Activated CD8-positive, alpha-beta memory T cell treated with anti-CD3 and anti-CD28 coated beads for 36 hours (primary cell): ENCODE measurements at regions not wholly inside any gene's neighbourhood (a gene's known extent, or its start where the extent isn't known, plus 50 kb on each side); places are given as distances from the start of the nearest gene placed in this dataset.
"Not testable (repeated sequence)": the region's sequence is repeated elsewhere in the genome, so short reads cannot be mapped to it uniquely, and the experiment has no call there.

Experiments
- CTCF ChIA-PET: fragments of 350-600 bp; sonication (Branson Sonifier 250); formaldehyde crosslinking; loops from one replicate; lab custom pipeline; 2021; ENCODE audit warnings: antibody characterized with exemption; lab: Charles Lee
- POLR2A ChIA-PET: fragments of 350-600 bp; sonication (Branson Sonifier 250); formaldehyde crosslinking; loops from one replicate; lab custom pipeline; 2021; ENCODE audit warnings: antibody characterized with exemption; lab: Charles Lee

DNA sequence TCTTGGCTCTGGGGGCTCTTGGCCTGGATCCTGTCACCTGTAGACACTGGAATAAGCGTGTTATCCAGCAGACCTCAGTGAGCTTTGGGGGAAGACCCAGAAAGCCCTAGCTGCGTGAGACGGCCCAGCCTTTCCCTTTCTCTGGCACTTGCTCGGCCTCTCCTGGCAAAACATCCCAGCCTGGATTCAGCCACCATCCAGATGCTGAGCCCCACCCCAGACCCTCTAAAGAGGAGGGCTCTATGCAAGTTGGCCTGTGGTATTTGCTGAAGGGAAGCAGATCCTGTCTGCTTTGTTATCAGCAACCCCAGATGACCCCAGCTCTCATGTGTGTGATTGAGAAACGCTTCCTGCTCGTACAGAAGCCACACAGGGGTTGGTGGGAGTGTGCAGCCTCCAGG, 267.2 kb downstream of the FAM43A start:
- POLR2A ChIA-PET, result no interaction called here

DNA sequence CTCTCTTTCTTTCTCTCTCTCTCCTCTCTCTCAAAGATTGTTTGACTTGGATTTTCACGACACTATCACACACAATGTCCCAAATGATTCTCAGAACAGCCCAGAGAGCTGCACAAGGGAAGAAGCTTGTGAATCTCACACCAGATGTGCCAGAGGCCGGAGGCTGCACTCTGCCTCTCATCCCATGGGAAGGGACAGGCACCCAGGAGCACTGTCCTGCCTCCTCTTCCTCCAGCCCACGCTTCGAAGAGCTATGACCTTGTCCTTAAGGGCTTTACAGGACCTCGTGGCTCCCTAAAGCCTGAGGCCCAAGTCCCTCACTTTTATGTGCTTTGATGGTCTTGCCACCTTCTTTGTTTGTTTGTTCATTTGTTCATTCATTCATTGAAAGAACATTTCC, 267.6 kb downstream of the FAM43A start:
- CTCF ChIA-PET, result no interaction called here

More for the DNA sequence above, 267.2 kb downstream of the FAM43A start:
- CTCF ChIA-PET, result no interaction called here

DNA sequence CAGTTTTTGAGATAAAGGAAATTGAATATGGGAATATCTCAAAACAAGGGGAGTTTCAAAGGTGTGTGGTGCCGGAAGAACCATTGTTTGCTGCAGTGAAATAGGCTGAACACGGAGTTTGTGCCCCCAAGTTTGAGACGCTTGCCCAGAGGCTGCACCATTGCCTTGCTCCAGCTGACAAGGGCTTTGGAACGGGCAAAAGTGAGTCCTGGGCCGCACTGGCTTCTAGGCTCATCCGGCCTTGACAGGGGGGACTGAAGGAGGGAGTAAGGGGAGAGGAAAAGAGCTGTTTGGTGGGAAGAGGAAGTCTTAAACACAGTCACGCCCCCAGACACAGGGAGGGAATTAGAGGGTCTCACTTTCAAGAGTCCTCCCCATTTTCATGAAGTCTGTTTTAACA, 269.9 kb downstream of the FAM43A start:
- CTCF ChIA-PET, result no interaction called here
- POLR2A ChIA-PET, result no interaction called here

More for the DNA sequence above, 267.6 kb downstream of the FAM43A start:
- POLR2A ChIA-PET, result no interaction called here

DNA sequence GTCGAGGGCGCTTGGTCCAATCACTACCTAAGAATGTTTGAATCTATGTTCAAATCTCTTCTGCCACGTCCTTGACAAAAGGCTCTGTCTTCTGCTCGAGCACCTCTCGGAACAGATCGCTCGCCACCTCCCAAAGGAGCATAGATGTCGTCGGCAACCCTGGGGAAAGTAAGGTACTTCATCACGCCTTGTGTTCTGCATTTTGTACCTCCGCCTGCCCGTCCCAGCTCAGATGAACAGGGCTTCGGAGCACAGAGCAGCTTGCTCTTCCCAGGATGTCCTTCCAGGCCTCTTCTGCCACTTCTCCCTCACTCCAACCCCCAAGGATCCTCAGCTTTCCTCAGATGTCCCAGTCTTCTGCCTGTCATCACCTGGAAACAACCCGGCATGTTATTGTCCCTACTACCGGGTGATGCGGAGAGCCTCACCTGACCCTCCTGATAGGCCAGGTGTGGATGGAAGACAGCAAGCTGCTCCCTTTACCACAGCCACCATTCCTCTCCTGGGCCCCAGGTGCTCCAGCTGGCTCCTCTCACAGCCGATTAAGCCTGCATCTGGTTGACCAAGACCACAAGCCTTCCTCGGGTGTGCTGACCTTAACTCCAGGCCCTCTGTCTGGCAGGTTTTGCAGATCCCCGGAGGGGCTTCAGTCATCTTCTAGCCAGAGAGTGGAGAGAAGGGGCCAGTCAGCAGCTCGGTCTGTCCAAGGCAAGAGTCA, 270.5 kb downstream of the FAM43A start:
- ChIA-PET POLR2A (no interaction called here), CTCF (interaction anchor here (1.3 kb wide), 1 partner anchor 9 kb away, joined by 3 read pairs; no protein-coding TSS in a partner anchor)

DNA sequence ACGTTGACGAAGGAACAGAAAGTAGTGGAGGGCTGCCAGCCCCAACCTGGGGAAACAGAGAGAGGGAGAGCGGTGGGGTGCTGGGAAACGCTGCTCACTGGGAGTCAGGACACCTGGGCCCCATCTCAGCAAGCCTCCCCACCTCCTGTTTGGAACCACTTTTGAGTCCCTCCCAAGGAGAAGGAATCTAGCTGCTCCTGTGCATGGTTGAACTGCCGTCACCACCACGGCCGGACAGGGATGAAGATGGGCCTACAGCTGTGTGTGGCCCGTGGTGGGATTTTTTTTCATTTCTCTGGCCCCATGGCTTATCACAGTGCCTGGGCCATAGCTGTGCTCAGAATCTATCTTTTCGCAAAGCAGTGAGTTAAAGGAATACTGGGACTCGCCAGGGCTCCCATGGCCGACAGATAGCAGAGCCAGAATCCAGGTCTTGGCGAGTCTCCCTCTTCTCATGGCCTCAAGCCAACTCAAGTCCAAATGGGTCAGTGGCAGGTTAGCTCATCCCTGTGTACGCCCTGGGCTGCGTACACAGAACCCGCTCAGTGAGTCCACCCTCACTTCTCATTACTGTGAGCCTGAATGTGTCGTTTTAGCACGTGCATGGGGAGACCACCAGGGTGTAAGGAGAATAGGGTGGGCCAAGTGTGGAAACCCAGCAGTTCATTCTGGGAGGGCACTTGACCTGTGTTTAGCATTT, 271.2 kb downstream of the FAM43A start:
- ChIA-PET CTCF (interaction anchor here (1.3 kb wide), 1 partner anchor 10 kb away, joined by 3 read pairs; no protein-coding TSS in a partner anchor), POLR2A (no interaction called here)

DNA sequence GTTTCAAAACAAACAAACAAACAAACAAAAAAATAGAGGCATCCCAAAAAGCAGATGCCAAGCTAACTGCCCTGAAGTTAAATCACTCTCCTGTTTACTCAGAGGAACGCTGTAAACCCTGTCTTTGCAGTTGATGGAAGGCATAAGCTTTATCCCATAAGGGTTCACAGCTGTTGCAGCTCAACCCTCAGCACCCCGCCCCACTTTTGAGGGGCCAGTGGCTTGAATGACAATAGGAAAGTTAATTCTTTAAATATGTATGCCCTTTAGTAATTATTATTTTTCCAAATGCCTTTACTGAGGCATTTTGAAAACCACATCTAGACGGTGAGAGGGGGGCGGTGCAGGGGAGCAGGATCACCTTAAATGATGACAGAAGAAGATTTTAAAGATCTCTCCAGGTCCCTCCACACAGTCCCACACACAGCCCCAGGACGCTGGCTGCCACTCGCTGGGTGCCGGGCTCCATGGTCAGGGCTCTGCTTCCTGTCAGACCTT, 272.1 kb downstream of the FAM43A start:
- ChIA-PET CTCF (interaction anchor here (0.5 to 1.3 kb wide), 2 partner anchors 10 kb away, joined by 3 read pairs; no protein-coding TSS in a partner anchor), POLR2A (no interaction called here)

DNA sequence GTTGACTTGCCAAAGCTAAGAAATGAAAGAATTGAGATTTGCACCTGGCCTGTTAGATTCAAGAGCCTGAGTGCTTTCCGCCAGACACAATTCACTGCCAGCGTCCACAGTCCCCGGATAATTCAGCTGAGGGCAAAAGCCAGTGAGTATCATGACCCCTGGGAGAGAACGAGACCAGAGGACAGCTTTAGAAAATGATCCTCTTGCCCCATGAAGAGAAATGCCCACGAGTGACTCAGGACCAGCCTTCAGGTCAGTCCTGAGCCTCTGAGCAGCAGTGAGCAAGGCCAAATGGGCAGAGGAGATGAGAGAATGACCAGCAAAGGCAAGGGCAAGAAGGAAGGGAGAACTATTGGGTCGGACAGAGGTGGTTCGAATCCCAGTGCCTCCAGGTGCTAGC, 273.5 kb downstream of the FAM43A start:
- POLR2A ChIA-PET, result no interaction called here

DNA sequence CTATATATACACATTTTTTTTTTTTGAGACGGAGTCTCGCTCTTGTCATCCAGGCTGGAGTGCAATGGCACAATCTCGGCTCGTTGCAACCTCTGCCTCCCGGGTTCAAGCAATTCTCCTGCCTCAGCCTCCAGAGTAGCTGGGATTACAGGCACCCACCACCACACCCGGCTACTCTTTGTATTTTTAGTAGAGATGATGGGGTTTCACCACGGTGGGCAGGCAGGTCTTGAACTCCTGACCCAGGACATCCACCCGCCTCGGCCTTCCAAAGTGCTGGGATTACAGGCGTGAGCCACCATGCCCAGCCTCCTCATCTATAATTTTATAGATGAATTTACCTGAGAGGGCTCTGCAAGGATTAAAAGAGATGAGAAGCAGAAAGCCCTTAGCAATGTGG, 274.0 kb downstream of the FAM43A start:
- CTCF ChIA-PET, POLR2A ChIA-PET: not testable (repeated sequence)

More for the DNA sequence above, 273.5 kb downstream of the FAM43A start:
- CTCF ChIA-PET, result no interaction called here

DNA sequence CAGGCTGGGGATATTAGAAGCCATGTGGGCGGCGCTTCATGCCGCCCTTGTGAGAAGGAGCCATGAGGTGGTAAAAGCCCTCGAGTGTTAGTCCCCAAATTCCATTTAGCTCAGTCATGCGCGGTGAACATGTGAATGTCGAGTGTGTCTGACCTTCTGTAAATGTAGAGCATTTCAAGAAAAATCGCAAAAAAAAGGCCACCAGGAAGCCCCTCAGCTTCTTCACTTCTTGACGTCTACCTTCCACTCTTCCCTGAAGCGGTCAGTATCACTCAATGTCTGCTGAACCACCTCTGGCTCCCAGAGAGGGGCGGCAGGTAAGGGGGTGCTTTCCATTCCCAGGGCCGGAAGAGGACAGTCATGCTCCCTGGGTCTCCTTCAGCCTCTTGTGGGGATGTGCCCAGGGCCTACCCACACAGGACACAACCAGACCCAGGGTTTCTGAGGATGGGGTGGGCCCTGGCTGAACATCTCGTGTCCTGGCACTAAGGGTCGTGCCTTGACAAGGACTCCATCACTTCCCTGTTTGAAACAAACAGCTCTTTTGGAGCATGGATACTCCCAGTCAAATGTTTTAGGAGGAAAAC, 274.9 kb downstream of the FAM43A start:
- CTCF ChIA-PET, result no interaction called here
- POLR2A ChIA-PET, result no interaction called here

DNA sequence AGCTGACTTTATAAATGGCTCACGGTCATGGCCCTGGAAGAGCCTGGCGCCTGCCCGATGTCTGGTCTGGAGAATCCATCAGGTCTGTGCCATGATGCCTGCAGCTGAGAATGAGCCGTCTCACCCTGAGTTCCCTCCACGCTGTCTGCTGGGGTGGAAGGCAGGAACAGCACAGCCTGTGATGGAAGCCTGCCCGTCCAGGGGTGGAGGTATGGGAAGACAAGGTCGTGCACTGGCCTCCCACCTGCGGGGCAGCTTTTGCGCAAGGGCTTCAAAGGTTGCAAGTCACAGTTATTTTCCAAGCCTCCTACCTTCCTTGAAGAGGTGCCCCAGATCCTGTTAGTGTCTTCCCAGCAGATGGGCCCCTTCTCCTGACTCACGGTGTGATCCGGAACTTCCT, 275.5 kb downstream of the FAM43A start:
- POLR2A ChIA-PET, result no interaction called here
- CTCF ChIA-PET, result no interaction called here

DNA sequence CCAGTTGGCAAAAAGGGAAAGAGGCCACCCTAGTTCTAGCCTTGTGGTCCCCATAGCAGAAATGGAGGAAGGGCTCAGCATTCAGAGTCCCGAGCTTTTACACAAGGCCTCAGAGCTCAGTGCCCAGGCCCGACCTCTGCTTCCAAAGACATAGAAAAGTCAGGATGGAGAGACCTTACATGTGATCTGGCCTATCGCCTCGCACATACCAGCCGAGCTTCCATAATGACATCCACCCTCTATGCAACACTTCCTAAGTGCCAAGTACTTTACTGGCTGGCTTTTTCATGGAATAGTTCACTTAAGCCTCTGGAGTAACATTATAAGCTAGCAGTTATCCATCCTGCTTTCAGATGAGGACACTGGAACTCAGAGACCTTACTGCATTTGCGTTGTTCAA, 275.9 kb downstream of the FAM43A start:
- ChIA-PET POLR2A (no interaction called here), CTCF (no interaction called here)

DNA sequence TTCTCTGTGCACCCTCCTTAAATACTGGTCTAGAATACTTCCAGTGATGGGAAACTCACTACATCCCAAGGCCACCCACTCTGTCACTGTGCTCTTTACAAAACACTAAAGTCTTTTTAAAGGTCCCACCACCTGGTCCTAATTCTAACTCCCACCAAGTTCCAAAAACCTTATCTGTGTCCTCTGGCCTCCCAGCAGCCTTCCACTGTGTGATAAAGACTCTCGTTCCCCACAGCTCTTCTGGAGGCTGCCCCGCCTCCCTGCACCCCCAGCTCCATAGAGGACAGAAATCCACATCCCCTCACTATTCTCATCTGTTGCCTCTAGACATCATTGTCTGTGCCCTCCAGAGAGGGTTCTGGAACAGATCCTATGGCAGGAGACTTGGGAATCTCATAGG, 276.4 kb downstream of the FAM43A start:
- ChIA-PET CTCF (no interaction called here), POLR2A (no interaction called here)

DNA sequence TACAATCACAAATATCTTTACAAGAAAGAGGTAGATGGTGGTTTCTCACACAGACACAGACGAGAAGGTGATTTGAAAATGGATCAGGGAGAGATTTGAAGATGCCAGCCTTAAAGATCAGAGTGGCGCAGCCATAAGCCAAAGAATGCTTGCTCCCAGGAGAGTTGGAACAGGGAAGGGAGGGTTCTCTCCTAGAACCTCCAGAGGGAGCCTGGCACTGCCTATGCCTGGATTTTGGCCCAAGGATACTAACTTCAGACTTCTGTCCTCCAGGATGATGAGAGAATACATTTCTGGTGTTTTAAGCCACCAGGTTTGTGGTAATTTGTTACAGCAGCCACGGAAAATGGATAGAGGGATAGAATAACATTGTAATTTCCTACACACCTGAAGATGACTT, 279.1 kb downstream of the FAM43A start:
- ChIA-PET CTCF (no interaction called here), POLR2A (no interaction called here)

DNA sequence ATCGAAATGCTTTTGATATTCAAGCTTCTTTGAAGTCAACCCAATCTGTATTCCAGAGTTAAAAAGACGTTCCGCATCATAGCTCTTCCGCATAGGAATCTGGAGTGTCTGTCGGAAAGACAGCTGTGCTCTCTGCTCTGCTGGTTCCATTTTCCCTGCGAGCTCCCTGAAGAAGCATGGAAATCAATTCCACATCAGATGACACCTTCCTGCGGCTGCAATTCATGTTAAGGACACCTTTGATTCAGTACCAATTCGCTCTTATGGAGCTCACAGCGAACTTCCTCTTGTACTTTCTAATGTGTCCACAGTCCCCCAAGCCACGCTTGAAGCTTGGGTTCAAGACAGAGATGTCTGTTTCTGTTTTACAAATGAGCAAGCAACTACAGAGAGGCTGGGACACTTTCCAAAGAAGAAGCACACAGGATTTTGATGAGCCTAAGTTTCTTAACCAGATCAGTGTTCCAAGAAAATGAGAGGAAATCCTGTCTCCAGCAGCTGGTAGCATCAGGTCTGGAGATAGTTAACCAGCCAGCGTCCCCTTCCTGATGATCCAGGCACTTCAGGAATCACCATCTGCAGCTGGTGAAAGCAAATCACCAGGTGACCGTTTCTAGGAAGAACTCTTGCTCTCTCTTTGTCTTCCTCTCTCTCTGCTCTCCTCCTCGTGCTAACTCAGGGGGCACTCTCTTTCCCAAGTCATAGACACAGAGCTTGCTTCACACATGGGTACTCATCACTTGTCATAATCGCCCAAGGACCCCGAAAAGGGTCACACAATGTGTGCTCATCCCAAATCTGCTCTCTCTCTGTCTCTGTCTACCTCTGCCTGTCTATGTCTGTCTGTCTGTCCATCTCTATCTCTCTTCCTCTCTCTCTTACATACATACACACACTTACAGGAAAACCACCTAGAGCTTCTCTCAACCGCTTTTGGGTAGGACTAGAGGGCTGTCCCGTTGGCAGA, 281.8 kb downstream of the FAM43A start:
- ChIA-PET POLR2A (no interaction called here), CTCF (interaction anchor here (0.8 to 1.6 kb wide), 2 partner anchors 10 to 285 kb away, joined by 3 to 4 read pairs; no protein-coding TSS in a partner anchor)

DNA sequence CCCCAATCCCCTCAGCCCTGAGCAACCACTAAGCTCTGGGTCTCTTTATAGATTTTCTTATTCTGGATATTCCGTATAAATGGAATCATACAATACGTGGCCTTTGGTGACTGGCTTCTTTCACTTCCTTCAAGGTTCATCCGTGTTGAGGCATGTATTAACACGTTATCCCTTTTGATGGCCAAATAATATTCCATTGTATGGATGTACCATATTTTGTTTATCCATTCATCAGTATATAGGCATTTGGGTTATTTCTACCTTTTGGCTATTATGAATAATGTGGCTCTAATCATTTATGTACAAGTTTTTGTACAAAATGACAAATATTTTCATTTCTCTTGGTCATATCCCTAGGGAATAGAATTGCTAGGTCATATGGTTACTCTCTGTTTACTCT, 284.4 kb downstream of the FAM43A start:
- ChIA-PET CTCF (no interaction called here), POLR2A (no interaction called here)

DNA sequence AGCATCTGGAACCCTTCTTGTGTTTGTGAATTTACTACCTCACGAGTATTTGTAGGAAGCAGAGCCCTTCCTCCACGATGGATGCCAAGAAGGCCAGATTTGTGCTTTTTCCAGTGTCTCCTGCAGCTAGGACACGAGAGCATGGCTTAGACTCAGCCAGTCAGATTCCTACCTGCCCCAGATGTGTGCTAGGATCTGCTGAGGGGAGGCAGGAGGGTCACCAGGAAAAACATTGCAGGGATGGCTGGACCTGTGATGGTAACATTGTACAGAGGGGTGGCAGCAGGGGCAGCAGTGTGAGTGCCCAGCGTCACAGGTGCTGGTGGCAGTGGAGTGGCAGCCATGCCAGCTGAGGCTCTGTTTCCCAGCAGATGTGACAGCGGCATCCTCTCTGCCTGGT, 285.3 kb downstream of the FAM43A start:
- CTCF ChIA-PET, result no interaction called here
- POLR2A ChIA-PET, result no interaction called here

DNA sequence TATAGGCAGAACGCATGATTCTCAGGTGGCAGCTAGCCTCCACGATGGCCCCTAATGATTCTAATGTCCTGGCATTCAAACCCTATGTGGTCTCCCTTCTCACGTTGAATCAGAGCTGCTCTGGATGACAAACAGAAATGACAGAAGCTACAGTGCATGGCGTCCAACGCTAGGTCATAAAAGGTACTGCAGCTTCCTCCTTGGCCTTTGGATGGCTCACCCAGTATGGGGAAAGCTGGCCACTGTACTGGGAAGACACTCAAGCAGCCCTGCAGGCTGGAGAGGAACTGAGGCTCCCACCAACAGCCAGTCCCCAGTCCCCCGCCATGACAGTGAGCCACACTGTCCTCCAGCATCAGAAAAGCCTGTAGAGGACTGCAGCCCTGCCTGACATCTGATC, 286.3 kb downstream of the FAM43A start:
- CTCF ChIA-PET, result no interaction called here
- POLR2A ChIA-PET, result no interaction called here

DNA sequence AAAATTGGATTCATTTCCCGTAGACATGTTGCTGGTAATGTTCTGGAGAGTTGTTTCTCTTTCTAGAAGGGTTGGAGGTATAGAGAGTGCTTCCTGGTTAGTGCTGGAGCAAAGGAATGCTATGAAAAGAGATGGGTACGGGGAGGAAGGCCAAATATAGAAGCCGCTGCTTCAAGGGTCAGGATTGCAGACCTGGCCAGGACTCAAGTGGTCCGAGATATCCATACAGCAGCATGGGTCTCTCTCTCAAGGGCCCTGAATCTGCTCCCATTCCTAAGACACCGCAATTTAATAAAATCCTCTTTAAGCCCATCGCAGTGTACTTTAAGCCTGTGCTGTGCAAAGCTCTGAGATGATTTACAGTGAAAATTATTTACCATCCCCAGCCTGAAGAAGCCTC, 287.0 kb downstream of the FAM43A start:
- CTCF ChIA-PET, result interaction anchor here (1.5 kb wide), 1 partner anchor 12 kb away, joined by 3 read pairs; no protein-coding TSS in a partner anchor
- POLR2A ChIA-PET, result no interaction called here

DNA sequence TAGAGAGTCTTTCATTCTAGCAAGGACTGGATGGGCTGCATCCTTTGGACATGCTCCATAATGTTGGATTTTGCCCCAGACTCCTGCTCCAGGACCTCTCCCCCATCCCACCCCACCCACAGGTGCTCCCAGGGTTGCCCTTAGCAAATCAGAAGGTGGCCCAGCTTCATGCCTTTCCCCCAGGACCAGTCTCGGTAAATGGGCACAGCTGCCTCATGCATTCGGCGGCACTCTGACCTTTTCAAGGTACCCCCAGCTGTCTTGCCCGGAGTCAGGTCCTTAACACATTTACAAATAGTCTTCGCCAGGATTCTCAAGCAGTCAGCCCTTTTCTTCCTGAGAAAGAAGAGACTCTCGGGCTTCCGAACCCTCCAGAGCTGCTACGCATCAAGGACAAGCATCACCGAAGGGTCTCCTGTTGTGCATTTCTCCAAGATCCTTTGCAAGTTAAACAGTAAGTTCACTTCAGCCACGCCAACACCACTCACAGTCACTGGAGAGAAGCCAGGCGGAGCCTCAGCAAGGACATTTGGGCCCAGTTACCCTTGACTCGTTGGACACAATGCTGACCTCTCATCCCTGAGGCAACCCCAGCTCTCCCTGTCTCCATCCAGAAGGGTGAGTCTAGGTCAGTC, 287.8 kb downstream of the FAM43A start:
- ChIA-PET POLR2A (no interaction called here), CTCF (interaction anchor here (1.5 kb wide), 1 partner anchor 12 kb away, joined by 3 read pairs; no protein-coding TSS in a partner anchor)
